PC-9 (cell line): ENCODE measurements at regions not wholly inside any gene's neighbourhood (a gene's known extent, or its start where the extent isn't known, plus 50 kb on each side); places are given as distances from the start of the nearest gene placed in this dataset.
"Not testable (repeated sequence)": the region's sequence is repeated elsewhere in the genome, so short reads cannot be mapped to it uniquely, and the experiment has no call there.

Experiments
- BruUV-seq: library from RNA; stranded (reverse); fragments of 400-500 nt; replicated peaks from 2 replicates; lab custom pipeline; 2021; lab: Mats Ljungman, UMichigan
- CTCF ChIA-PET: fragments of 300-600 bp; sonication (Branson Sonifier 250); formaldehyde crosslinking; loops from one replicate; lab custom pipeline; 2022; ENCODE audit warnings: antibody characterized with exemption; lab: Charles Lee
- POLR2A ChIA-PET: fragments of 300-600 bp; sonication (Branson Sonifier 250); formaldehyde crosslinking; loops from one replicate; lab custom pipeline; 2022; ENCODE audit warnings: antibody characterized with exemption; ENCODE audit not compliant: unreplicated experiment; lab: Charles Lee
- DNase-seq, 2 experiments: peaks; one replicate each; pipeline versions ENCODE4 v3.0.0 to v3.0.0-alpha.2; 2015 to 2022; ENCODE audit warnings: mixed read lengths in 1 of 2
- H2AFZ ChIP-seq: fragments of 200-600 bp; sonication (generic); 2 replicates; pipeline ENCODE4 v1.8.1; 2017; ENCODE audit warnings: antibody characterized with exemption
- H3F3A ChIP-seq: fragments of 200-600 bp; sonication (generic); 2 replicates; pipeline ENCODE4 v1.8.1; 2017; ENCODE audit warnings: antibody characterized with exemption, mild to moderate bottlenecking, low read depth; ENCODE audit not compliant: insufficient read depth
- H3K27ac ChIP-seq: fragments of 200-600 bp; sonication (generic); 2 replicates; pipeline ENCODE4 v1.6.1; 2016; ENCODE audit warnings: mixed run types
- H3K27me3 ChIP-seq: fragments of 200-600 bp; sonication (generic); 2 replicates; pipeline ENCODE4 v1.6.1; 2016; ENCODE audit warnings: low read depth, mixed run types; ENCODE audit not compliant: insufficient read depth
- H3K36me3 ChIP-seq: fragments of 200-600 bp; sonication (generic); 2 replicates; pipeline ENCODE4 v1.6.1; 2016; ENCODE audit warnings: low read depth, mixed run types
- H3K4me1 ChIP-seq: fragments of 200-600 bp; sonication (generic); replicated peaks from 2 replicates; pipeline ENCODE4 v1.6.1; 2016; ENCODE audit warnings: mixed run types; ENCODE audit not compliant: insufficient read depth
- H3K4me2 ChIP-seq: fragments of 200-600 bp; sonication (generic); 2 replicates; pipeline ENCODE4 v1.6.1; 2017; ENCODE audit warnings: mixed run types
- H3K4me3 ChIP-seq: fragments of 200-600 bp; sonication (generic); 2 replicates; pipeline ENCODE4 v1.6.1; 2016; ENCODE audit warnings: mixed run types
- H3K79me2 ChIP-seq: fragments of 200-600 bp; sonication (generic); 2 replicates; pipeline ENCODE4 v1.6.1; 2017; ENCODE audit warnings: low read depth, mixed run types
- H3K9me2 ChIP-seq: fragments of 200-600 bp; sonication (generic); 2 replicates; pipeline ENCODE4 v1.8.1; 2017; ENCODE audit warnings: mild to moderate bottlenecking; ENCODE audit not compliant: insufficient read depth
- H3K9me3 ChIP-seq: fragments of 200-600 bp; sonication (generic); 2 replicates; pipeline ENCODE4 v1.8.1; 2016; ENCODE audit warnings: low read depth; ENCODE audit not compliant: insufficient read depth
- H4K20me1 ChIP-seq: fragments of 200-600 bp; sonication (generic); 2 replicates; pipeline ENCODE4 v1.8.1; 2017; ENCODE audit not compliant: insufficient read depth
- intact Hi-C: fragments of 100-400 bp; cut with micrococcal nuclease; formaldehyde crosslinking; loops from one replicate; pipeline ENCODE4 v1.10.0; 2022; ENCODE audit not compliant: unreplicated experiment

DNA sequence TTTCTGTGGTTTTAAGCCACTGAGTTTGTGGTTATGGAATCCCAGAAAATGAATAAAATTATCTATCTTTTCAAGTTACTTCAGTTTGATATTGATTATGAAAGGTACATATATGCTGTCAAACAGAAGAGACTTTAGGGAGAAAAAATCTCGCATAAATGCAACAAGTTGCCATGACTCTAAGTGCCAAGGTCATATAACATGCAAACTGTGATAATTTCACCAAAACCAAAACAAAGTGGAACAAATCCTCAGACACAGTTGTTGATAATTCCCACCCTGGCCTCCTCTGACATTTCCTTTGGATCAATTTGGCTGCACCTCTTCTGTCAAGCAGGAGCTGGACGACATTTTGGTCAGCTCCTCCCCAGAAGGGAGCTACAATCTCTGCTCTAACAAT lies 75.1 kb upstream of the FBXO28 start:
- intact Hi-C loops, H2AFZ ChIP-seq, CTCF ChIA-PET, H3K9me3 ChIP-seq, H3K9me2 ChIP-seq, DNase-seq, H3K27me3 ChIP-seq, H4K20me1 ChIP-seq, BruUV-seq, H3K4me1 ChIP-seq, H3K36me3 ChIP-seq, H3F3A ChIP-seq, H3K27ac ChIP-seq, H3K4me2 ChIP-seq, POLR2A ChIA-PET, H3K79me2 ChIP-seq, H3K4me3 ChIP-seq: not testable (repeated sequence)

GRCh38 chr1:224037362-224037761 lies 76.5 kb upstream of the FBXO28 start:
- H3K4me3 ChIP-seq, H3K4me1 ChIP-seq, H3K36me3 ChIP-seq, H3K9me2 ChIP-seq, H3K27me3 ChIP-seq, H3K4me2 ChIP-seq, H2AFZ ChIP-seq, CTCF ChIA-PET, DNase-seq, POLR2A ChIA-PET, intact Hi-C loops, H4K20me1 ChIP-seq, H3K79me2 ChIP-seq, BruUV-seq, H3F3A ChIP-seq, H3K9me3 ChIP-seq, H3K27ac ChIP-seq: not testable (repeated sequence)

- H3K4me2 ChIP-seq, H3K4me1 ChIP-seq, H4K20me1 ChIP-seq, BruUV-seq, H3K9me2 ChIP-seq, DNase-seq, POLR2A ChIA-PET, intact Hi-C loops, H3K27me3 ChIP-seq, H3K4me3 ChIP-seq, H3F3A ChIP-seq, H3K36me3 ChIP-seq, H3K79me2 ChIP-seq, H3K9me3 ChIP-seq, H3K27ac ChIP-seq, CTCF ChIA-PET, H2AFZ ChIP-seq: not testable (repeated sequence)
Observed at GRCh38 chr1:224032608-224033276, 81.2 kb upstream of the FBXO28 start.

- H3K36me3 ChIP-seq, H3K27me3 ChIP-seq, H3K9me3 ChIP-seq, CTCF ChIA-PET, H3K9me2 ChIP-seq, POLR2A ChIA-PET, H3K4me2 ChIP-seq, H3K4me1 ChIP-seq, H2AFZ ChIP-seq, H3K27ac ChIP-seq, H3K4me3 ChIP-seq, H3K79me2 ChIP-seq, intact Hi-C loops, DNase-seq, BruUV-seq, H4K20me1 ChIP-seq, H3F3A ChIP-seq: not testable (repeated sequence)
Observed at GRCh38 chr1:224031986-224032385, 81.9 kb upstream of the FBXO28 start.

DNA sequence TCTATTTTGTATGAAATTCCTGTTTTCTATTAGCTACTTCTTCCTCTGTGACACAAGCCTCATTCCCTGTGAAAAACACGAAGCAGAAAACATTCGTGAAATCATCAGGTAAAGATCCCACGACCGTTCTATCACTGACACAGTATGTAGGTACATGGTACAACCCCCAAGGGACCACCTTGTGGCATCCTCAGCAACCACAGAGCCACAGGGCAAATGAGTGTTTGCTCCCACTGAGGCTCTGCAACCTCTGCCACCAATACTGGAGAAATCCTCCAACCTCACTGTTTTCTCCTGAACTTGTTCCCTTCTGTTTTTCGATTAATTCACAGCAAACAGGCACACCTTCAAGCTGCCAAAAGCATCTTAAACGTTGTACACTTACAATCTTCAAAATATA lies 83.7 kb upstream of the FBXO28 start:
- H3K27ac ChIP-seq, H3K36me3 ChIP-seq, POLR2A ChIA-PET, H4K20me1 ChIP-seq, H3K79me2 ChIP-seq, CTCF ChIA-PET, DNase-seq, intact Hi-C loops, H3K4me3 ChIP-seq, H3K4me2 ChIP-seq, H3K4me1 ChIP-seq, H3K9me2 ChIP-seq, H3K9me3 ChIP-seq, H3F3A ChIP-seq, BruUV-seq, H2AFZ ChIP-seq, H3K27me3 ChIP-seq: not testable (repeated sequence)

GRCh38 chr1:224029286-224030025 lies 84.5 kb upstream of the FBXO28 start:
- DNase-seq, H3K27ac ChIP-seq, H3K4me2 ChIP-seq, H3K4me1 ChIP-seq, BruUV-seq, POLR2A ChIA-PET, H3K27me3 ChIP-seq, H3K36me3 ChIP-seq, H3K79me2 ChIP-seq, H3F3A ChIP-seq, H2AFZ ChIP-seq, H3K9me3 ChIP-seq, CTCF ChIA-PET, H3K4me3 ChIP-seq, intact Hi-C loops, H4K20me1 ChIP-seq, H3K9me2 ChIP-seq: not testable (repeated sequence)

DNA sequence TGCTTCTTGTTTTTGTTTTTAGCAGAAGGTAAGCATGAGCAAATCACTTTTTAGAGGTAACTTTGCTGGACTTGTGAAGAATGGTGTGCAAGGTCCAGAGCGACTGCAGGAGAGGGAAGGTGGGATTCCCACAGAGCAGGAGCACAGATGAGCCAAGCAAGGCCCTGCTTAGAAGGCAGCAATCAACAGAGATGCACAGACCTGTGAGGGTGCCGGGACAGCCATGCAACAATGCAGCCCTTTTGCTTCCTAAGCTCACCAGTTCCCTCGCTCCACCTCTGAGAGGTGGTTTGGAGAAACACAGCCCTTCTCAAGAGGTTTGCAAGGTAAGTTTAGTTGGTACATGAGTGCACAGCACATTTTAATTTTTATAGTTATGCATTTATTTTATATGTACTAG lies 85.1 kb upstream of the FBXO28 start:
- H3K27me3 ChIP-seq, H3K4me3 ChIP-seq, H3K27ac ChIP-seq, POLR2A ChIA-PET, DNase-seq, H3K4me1 ChIP-seq, H4K20me1 ChIP-seq, BruUV-seq, H3K4me2 ChIP-seq, H3F3A ChIP-seq, H3K9me3 ChIP-seq, H3K79me2 ChIP-seq, H3K9me2 ChIP-seq, intact Hi-C loops, H2AFZ ChIP-seq, H3K36me3 ChIP-seq, CTCF ChIA-PET: not testable (repeated sequence)
